ENCODE measurements at regions not wholly inside any gene's neighbourhood (a gene's known extent, or its start where the extent isn't known, plus 50 kb on each side); places are given as distances from the start of the nearest gene placed in this dataset.

- DNase-seq (ENCODE audit: low spot score) = no peak
Observed at GRCh38 chr4:27828843-27829242, 968.2 kb downstream of the STIM2 start.

DNA sequence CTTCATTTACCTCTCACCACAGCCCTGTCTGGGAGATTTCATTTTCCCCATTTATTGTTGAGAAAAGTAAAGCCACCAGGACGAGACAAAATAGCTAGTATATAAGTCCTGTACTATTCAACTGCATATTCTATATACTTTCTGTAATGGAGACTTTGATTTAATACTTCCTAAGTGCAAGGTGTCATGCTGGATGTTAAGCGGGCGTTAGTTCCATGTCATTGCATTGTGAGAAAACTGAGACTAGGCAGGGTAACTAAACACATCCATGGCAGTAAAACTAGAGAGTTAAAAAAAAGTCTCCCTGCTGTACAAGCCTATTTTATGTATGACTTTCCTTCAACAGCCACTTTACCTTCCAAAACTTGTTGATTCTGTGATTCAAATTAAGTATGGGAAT lies 969.6 kb downstream of the STIM2 start:
- no peak for DNase-seq (ENCODE audit: low spot score)

GRCh38 chr4:27835851-27836250 lies 975.2 kb downstream of the STIM2 start:
- no peak for DNase-seq (ENCODE audit: low spot score)

DNA sequence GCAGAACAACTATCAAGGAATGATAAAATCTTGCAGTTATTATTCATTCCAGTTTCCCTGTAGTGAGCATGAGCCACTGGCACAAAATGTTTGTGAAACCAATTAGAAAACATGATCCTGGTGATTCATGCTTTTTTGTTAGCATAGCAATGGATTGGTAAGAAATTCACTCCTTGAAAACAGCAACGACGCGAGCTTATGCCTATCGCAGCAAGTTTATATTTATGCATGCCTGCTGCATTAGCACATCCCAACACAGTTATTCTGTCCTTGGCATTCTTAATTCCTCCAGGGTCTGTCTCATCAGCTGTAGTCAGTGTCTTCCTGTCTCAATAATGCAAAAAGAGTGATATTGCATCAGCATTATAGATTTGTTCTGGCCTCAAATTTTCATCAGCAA lies 975.9 kb downstream of the STIM2 start:
- no peak for DNase-seq (ENCODE audit: low spot score)

GRCh38 chr4:27843776-27844175 lies 983.1 kb downstream of the STIM2 start:
- no peak for DNase-seq (ENCODE audit: low spot score)

DNA sequence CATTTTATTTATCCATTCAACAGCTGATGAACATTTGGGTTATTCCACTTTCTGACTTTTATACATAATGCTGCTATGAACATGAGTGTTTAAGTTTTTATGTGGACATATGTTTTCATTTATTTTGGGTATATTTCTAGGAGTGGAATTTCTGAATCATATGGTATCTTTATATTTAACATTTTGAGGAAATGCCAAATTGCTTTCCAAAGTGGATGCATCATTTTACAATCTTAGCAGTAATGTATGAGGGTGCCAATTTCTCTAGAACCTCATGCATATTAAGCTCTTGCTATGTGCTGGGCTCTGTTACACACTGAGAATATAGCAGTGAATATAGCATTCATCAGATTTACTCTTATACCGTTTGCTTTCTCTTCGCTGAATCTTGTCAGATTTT lies 983.7 kb downstream of the STIM2 start:
- DNase-seq (ENCODE audit: low spot score) = no peak

DNA sequence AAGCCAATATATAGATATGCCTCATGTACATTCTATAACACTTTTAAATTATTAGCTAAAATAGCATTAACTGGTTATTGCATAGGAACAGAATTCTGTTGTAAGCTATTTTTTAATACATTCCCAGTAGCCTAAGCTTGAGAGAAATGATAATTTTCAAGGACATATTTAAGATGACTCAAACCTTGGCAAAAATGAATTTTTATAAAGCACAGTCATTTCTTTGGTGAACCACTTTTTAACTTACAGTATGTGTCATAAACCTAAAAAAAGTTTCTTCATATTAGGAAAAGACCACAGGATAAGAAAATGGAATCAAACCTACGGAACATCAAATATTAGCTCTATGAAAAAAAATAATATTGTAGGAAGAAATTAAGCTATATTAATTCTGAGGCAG lies 986.3 kb downstream of the STIM2 start:
- DNase-seq (ENCODE audit: low spot score) = no peak

DNA sequence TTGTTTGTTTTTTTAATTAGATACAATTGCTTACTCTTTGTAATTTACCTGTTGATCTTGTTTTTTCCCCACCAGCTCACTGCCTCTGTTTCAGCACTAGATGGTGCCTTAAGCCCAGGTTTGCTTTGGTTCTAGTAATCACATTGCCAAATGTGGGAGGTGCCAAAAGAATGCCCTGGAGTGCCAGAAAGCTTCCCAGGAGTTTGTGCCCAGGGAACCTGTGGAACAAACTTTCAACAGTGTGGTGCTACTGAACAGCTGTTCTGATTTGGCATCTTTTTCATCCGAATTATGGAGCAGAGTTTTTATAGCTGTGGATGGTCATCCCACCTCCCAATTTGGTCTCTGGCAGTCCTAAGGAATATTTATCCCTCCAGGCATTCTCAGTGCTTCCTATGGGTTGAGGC lies 1000.7 kb downstream of the STIM2 start:
- DNase-seq (ENCODE audit: low spot score) = no peak

- no peak for DNase-seq (ENCODE audit: low spot score)
Observed at GRCh38 chr4:27861802-27862201, 1001.2 kb downstream of the STIM2 start.

DNA sequence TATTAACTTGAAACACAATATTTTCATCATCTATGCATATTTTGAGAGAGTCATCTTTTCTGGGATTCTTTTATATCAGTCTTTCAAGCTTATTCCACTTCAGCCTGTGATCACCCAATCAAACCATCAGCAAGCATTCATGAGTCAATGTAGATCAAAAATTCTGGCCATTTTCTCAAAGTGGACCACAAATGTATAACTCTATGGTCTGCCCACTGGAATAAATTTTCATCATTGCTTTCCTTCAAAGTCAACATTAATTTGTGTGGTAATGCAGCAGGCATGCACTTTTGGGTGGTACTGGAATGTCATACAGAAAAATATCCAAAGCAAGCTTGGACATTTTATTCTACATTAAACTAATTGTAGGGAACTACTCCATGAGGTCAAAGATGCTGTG lies 1013.0 kb downstream of the STIM2 start:
- DNase-seq (ENCODE audit: low spot score) = no peak

- DNase-seq (ENCODE audit: low spot score) = no peak
Observed at GRCh38 chr4:27881705-27882104, 1021.1 kb downstream of the STIM2 start.

GRCh38 chr4:27886120-27886519 lies 1025.5 kb downstream of the STIM2 start:
- DNase-seq (ENCODE audit: low spot score) = no peak

DNA sequence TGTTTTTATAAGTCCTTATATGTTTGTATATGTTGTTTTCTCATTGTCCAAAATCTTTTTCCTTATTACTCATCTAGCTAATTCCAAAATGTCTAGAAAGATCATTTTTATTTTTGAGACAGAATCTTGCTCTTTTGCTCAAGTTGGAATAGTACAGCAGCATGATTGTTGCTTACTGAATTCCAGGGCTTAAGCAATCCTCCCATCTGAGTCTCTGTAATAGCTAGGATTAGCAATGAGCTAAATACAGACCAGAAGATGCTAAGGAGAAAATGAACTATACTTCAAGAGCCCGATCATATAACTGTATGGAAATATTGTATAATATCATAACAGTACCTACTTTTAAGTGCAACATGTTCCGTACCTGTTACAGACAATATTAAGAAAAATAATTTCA lies 1027.0 kb downstream of the STIM2 start:
- DNase-seq (ENCODE audit: low spot score) = no peak

GRCh38 chr4:27888505-27888904 lies 1027.9 kb downstream of the STIM2 start:
- no peak for DNase-seq (ENCODE audit: low spot score)

GRCh38 chr4:27894951-27895350 lies 1034.3 kb downstream of the STIM2 start:
- no peak for DNase-seq (ENCODE audit: low spot score)

DNA sequence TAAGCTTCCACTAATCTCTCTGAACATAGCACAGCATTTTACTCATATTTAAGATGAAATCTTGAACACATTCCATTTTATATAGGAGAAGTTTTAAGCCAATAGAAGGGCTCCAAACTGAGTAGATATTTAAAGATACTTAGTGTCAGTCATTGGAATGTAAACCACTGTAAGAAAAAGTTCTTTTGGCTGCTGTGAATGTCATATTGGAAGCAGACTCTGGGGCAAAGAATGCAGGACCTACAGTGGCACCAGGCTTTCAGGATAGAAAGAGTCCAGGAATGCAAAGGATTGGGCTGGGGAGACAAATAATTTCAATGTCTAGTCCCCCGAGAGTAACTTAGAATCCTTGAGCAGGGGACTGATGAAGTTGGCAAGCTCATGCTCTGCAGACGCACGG lies 1047.7 kb downstream of the STIM2 start:
- DNase-seq (ENCODE audit: low spot score) = no peak

GRCh38 chr4:27910227-27910626 lies 1049.6 kb downstream of the STIM2 start:
- DNase-seq (ENCODE audit: low spot score) = no peak

DNA sequence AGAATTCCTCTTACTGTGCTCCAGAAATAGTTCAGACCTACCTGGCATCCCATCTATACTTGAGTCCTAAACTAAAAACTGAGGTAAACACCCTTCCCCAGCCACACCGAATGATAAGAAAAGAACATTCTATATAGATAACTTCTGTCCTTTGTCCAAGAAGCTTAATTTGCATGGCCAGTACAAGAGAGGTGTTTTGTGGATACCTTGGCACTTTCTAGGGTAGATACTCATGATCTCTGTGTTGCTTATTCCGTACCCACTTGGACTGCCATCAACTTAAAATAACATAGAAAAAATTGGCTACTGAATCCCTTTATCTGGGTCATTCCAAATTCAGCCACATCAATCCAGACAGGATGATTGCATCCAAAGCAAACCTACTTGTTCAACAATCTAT lies 1050.4 kb downstream of the STIM2 start:
- DNase-seq (ENCODE audit: low spot score) = no peak

DNA sequence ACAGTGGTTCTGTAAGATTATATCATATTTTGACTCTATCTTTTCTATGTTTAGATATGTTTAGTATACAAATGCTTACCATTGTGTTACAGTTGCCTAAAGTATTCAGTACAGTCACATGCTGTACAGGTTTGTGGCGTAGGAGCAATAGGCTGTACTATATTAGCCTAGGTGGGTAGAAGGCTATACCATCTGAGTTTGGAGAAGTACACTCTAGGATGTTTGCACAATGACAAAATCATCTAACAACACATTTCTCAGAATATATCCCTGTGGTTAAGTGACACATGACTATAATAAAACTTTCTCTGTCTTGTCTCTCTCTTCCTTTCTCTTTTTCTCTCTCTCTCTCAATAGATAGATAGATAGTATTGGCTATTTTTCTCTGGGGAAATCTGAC lies 1053.1 kb downstream of the STIM2 start:
- DNase-seq (ENCODE audit: low spot score) = no peak

DNA sequence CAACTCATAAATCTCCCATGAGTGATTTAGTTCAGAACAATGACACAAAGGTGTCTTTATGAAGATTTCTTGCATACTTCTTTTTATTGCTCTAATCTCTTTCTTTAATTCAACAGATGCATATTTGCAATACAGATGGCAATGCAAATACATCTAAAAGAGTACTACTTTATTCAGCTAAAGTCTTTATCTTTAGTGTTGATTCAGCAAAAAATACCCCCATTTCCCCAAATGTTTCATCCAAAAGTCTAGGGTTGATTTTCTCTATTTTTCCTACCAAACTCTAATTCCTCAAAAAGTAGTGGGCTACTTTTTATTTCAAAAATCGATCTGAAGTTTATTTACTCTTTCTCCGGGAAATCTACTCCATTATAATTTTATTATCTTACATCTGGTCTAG lies 1055.2 kb downstream of the STIM2 start:
- no peak for DNase-seq (ENCODE audit: low spot score)

DNA sequence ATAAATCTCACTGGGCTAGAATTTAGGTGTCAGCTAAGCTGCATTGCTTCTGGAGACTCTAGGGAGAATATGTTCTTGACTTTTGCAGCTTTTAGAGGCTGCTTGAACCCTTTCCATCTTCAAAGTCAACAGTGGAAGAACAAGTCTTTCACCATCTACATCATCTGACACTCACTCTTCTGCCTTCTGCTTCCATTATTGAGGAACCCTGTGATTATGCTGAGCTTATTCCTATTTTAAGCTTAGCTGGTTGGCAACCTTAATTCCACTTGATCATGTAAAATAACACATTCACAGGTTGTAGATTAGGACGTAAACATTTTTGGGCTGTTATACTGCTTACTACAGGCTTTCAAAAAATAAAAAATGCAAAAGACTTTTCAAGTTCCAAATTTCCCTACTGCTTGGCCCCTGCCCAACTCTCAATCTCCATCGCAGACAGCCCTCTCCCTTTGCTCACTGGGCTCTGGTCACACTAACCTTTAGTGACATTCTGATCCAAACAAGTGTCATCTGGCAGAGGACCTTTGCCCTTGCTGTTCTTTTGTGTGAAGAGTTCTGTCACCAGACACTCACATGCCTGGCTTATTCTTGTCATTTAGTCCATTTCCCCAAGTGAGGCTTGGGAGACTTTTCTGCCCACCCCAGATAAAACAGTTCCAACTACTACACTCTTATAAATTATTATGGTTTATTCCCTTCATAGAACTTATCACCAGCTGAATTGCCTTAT lies 1056.0 kb downstream of the STIM2 start:
- DNase-seq (ENCODE audit: low spot score) = no peak

GRCh38 chr4:27917381-27917780 lies 1056.7 kb downstream of the STIM2 start:
- no peak for DNase-seq (ENCODE audit: low spot score)

GRCh38 chr4:27921231-27921630 lies 1060.6 kb downstream of the STIM2 start:
- DNase-seq (ENCODE audit: low spot score) = no peak
